ENCODE measurements at regions not wholly inside any gene's neighbourhood (a gene's known extent, or its start where the extent isn't known, plus 50 kb on each side); places are given as distances from the start of the nearest gene placed in this dataset.

DNA sequence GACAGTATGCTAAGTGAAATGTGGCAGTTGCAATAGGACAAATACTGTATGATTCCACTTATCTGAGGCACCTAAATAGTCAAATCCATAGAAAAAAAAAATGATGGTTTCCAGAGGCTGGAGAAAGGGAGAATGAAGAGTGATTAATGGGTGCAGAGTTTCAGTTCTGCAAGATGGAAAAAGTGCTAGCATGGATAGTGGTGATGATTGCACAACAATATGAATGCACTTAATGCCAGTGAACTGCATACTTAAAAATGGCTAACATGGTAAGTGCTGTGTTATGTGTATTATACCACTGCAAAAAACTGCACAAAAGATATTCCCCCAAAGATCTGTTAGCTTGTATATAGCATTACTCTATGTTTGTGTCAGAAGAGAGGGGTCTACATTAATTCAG is 185.4 kb downstream of the INHBB start (continued):
- TF ChIP-seq PAXIP1 (CRISPR knock-in tag; conservative IDR thresholded peaks at IDR 0.05) (no peak), ZNF225 (CRISPR knock-in tag; IDR thresholded peaks at IDR 0.05) (no peak), GATAD2A (CRISPR knock-in tag; IDR thresholded peaks at IDR 0.05) (no peak), ZNF766 (CRISPR knock-in tag; IDR thresholded peaks at IDR 0.05; ENCODE audit: borderline replicate concordance) (no peak), TAF1 (CRISPR knock-in tag; IDR thresholded peaks at IDR 0.05) (no peak)
- TF ChIP-seq, protein P1, sequence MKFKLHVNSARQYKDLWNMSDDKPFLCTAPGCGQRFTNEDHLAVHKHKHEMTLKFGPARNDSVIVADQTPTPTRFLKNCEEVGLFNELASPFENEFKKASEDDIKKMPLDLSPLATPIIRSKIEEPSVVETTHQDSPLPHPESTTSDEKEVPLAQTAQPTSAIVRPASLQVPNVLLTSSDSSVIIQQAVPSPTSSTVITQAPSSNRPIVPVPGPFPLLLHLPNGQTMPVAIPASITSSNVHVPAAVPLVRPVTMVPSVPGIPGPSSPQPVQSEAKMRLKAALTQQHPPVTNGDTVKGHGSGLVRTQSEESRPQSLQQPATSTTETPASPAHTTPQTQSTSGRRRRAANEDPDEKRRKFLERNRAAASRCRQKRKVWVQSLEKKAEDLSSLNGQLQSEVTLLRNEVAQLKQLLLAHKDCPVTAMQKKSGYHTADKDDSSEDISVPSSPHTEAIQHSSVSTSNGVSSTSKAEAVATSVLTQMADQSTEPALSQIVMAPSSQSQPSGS (CRISPR knock-in tag; IDR thresholded peaks at IDR 0.05): no peak

GRCh38 chr2:120531863-120532600 is 186.1 kb downstream of the INHBB start:
- intact Hi-C loops (cut with micrococcal nuclease; ENCODE audit: unreplicated experiment): no loop called here
- Histone ChIP-seq H3K9me3 (ENCODE audit: low read length) (no peaks in the 10 kb centered on the region), H3K27me3 (ENCODE audit: control insufficient read depth in 1 of 2, insufficient read depth in 2 of 2, low read length in 2 of 2) (peaks cover 6 to 33% of the 10 kb centered on the region in 2 experiments; a peak in 3 of 5 replicates), H3K4me3 (replicated peaks in 1 of 3; ENCODE audit: insufficient read depth in 1 of 3, low read depth in 2 of 3, low read length in 3 of 3) (no peak overlapping the region), H3K27ac (ENCODE audit: extremely low read length, insufficient read depth, low read length) (no peak overlapping the region), H3K4me1 (ENCODE audit: insufficient read depth, low read length) (peaks cover 54% of the 10 kb centered on the region), H3K4me2 (ENCODE audit: low read depth, low read length) (no peak overlapping the region), H3K9ac (ENCODE audit: insufficient read depth, low read depth, low read length) (no peak overlapping the region), H2AFZ (ENCODE audit: low read length) (no peak overlapping the region), H4K20me1 (ENCODE audit: insufficient read depth, low read length) (no peaks in the 10 kb centered on the region), H3K36me3 (replicated peaks in 1 of 2; ENCODE audit: control insufficient read depth in 1 of 2, insufficient read depth in 2 of 2, low read length in 2 of 2) (no peaks in the 10 kb centered on the region), H3K79me2 (ENCODE audit: insufficient read depth, low read length) (no peaks in the 10 kb centered on the region)
- FAIRE-seq: no peak
- no TSS peak for BruUV-seq (replicated peaks)
- POLR2A ChIA-PET: interaction anchor here (1.0 to 2.1 kb wide), 3 partner anchors 15 to 66 kb away, joined by 3 to 6 read pairs (median 4); no protein-coding TSS in a partner anchor
- ATAC-seq: no peak
- CTCF ChIA-PET (ENCODE audit: low intra/inter-chr PET ratio, low total read pairs): no interaction called here
- no peak for DNase-seq (ENCODE audit: low spot score)
- WGBS (ENCODE audit: low lambda C conversion rate): 31% methylated on average over 4 of the region's 4 CpGs
- in situ Hi-C loops (cut with HindIII; ENCODE audit: extremely low pct_ligation_motif_present, low pct_unique_long_range_greater_than_20kb): no loop called here
- TF ChIP-seq NFE2L1 (CRISPR knock-in tag; IDR thresholded peaks at IDR 0.05; ENCODE audit: borderline replicate concordance) (no peak), IKZF5 (CRISPR knock-in tag; IDR thresholded peaks at IDR 0.05) (no peak), HHEX (CRISPR knock-in tag; IDR thresholded peaks at IDR 0.05) (0 out of 2 replicates have a peak, but pooled peaks have one; percentile 13), ZMAT3 (CRISPR knock-in tag; conservative IDR thresholded peaks at IDR 0.05) (no peak), NFYC (CRISPR knock-in tag; IDR thresholded peaks at IDR 0.05) (no peak), U2AF1 (optimal IDR thresholded peaks at IDR 0.05; ENCODE audit: low read depth, low read length) (no peak), ZBTB34 (CRISPR knock-in tag; IDR thresholded peaks at IDR 0.05) (no peak)
- TF ChIP-seq, protein P2, sequence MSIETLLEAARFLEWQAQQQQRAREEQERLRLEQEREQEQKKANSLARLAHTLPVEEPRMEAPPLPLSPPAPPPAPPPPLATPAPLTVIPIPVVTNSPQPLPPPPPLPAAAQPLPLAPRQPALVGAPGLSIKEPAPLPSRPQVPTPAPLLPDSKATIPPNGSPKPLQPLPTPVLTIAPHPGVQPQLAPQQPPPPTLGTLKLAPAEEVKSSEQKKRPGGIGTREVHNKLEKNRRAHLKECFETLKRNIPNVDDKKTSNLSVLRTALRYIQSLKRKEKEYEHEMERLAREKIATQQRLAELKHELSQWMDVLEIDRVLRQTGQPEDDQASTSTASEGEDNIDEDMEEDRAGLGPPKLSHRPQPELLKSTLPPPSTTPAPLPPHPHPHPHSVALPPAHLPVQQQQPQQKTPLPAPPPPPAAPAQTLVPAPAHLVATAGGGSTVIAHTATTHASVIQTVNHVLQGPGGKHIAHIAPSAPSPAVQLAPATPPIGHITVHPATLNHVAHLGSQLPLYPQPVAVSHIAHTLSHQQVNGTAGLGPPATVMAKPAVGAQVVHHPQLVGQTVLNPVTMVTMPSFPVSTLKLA (IDR thresholded peaks at IDR 0.05): peak; percentile 87
